ENCODE measurements at regions not wholly inside any gene's neighbourhood (a gene's known extent, or its start where the extent isn't known, plus 50 kb on each side); places are given as distances from the start of the nearest gene placed in this dataset.

- intact Hi-C loops (cut with DNase I) = no loop called here
- H3K27me3 ChIP-seq = no peaks in the 10 kb centered on the region
- no peak for DNase-seq
- no peaks in the 10 kb centered on the region for H3K9me3 ChIP-seq
- FAIRE-seq = no peak
- 16 to 20% methylated on average over 5 of the region's 5 CpGs for WGBS, 2 donors
- H3K4me1 ChIP-seq = no peaks in the 10 kb centered on the region
- no peak for ATAC-seq
- no peak overlapping the region for H3K27ac ChIP-seq
- no peaks in the 10 kb centered on the region for H3K36me3 ChIP-seq
- H3K4me3 ChIP-seq = no peak overlapping the region
- no peak for TF ChIP-seq CTCF (IDR thresholded peaks at IDR 0.05)
Observed at GRCh38 chr9:105911104-105911911, 217.0 kb downstream of the TMEM38B start.

- Histone ChIP-seq H3K9me3 (no peaks in the 10 kb centered on the region), H3K36me3 (no peaks in the 10 kb centered on the region), H3K4me3 (no peak overlapping the region), H3K27me3 (no peaks in the 10 kb centered on the region), H3K4me1 (no peaks in the 10 kb centered on the region), H3K27ac (no peak overlapping the region)
- no peak for DNase-seq
- TF ChIP-seq CTCF (IDR thresholded peaks at IDR 0.05) = no peak
- no peak for ATAC-seq
- no peak for FAIRE-seq
- 36 to 57% methylated on average over 1 of the region's 1 CpG for WGBS, 2 donors
- intact Hi-C loops (cut with DNase I) = no loop called here
Observed at GRCh38 chr9:105912157-105912862, 218.0 kb downstream of the TMEM38B start.

GRCh38 chr9:105912863-105913516 lies 218.6 kb downstream of the TMEM38B start:
- WGBS, 2 donors = 57 to 64% methylated on average over 8 of the region's 8 CpGs
- Histone ChIP-seq H3K9me3 (no peaks in the 10 kb centered on the region), H3K27me3 (no peaks in the 10 kb centered on the region), H3K36me3 (no peaks in the 10 kb centered on the region), H3K27ac (no peak overlapping the region), H3K4me3 (no peak overlapping the region), H3K4me1 (no peaks in the 10 kb centered on the region)
- TF ChIP-seq CTCF (IDR thresholded peaks at IDR 0.05) = no peak
- no peak for DNase-seq
- intact Hi-C loops (cut with DNase I) = no loop called here
- ATAC-seq = no peak
- no peak for FAIRE-seq

- Histone ChIP-seq H3K9me3 (no peaks in the 10 kb centered on the region), H3K4me3 (no peak overlapping the region), H3K36me3 (no peaks in the 10 kb centered on the region), H3K4me1 (no peaks in the 10 kb centered on the region), H3K27me3 (no peaks in the 10 kb centered on the region), H3K27ac (no peak overlapping the region)
- WGBS, 2 donors = 36 to 54% methylated on average over 4 of the region's 4 CpGs
- intact Hi-C loops (cut with DNase I) = no loop called here
- TF ChIP-seq CTCF (IDR thresholded peaks at IDR 0.05) = no peak
- no peak for FAIRE-seq
- DNase-seq = no peak
- ATAC-seq = no peak
Observed at GRCh38 chr9:105921057-105921726, 226.9 kb downstream of the TMEM38B start.
